B cell (primary cell): ENCODE measurements at regions not wholly inside any gene's neighbourhood (a gene's known extent, or its start where the extent isn't known, plus 50 kb on each side); places are given as distances from the start of the nearest gene placed in this dataset.

Experiments used
- CTCF ChIP-seq: fragments of 200-600 bp; IDR thresholded peaks from one replicate; pipeline ENCODE4 v1.8.0; 2022; ENCODE audit warnings: antibody characterized with exemption, mild to moderate bottlenecking
- EZH2 ChIP-seq: IDR thresholded peaks from 2 replicates; pipeline ENCODE4 v1.6.1; 2012; ENCODE audit warnings: borderline replicate concordance, low read depth, mild to moderate bottlenecking, moderate library complexity, low read length; ENCODE audit not compliant: insufficient read depth, poor library complexity, severe bottlenecking

GRCh38 chr9:79884546-79884945 is 312.8 kb downstream of the TLE4 start:
- TF ChIP-seq CTCF: no peak
- no peak for TF ChIP-seq EZH2
